MG63 (cell line): ENCODE measurements at regions not wholly inside any gene's neighbourhood (a gene's known extent, or its start where the extent isn't known, plus 50 kb on each side); places are given as distances from the start of the nearest gene placed in this dataset.
"Not testable (repeated sequence)": the region's sequence is repeated elsewhere in the genome, so short reads cannot be mapped to it uniquely, and the experiment has no call there.

ENCODE experiments used
- DNase-seq: peaks from one replicate; pipeline ENCODE4 v3.0.0-alpha.2; 2020
- H3K27me3 ChIP-seq: fragments of 250-450 bp; sonication (Bioruptor Pico); 2 replicates; pipeline ENCODE4 v1.5.1; 2020; ENCODE audit warnings: mild to moderate bottlenecking, moderate library complexity
- H3K36me3 ChIP-seq: fragments of 250-450 bp; sonication (Bioruptor Pico); 2 replicates; pipeline ENCODE4 v1.5.1; 2020; ENCODE audit warnings: mild to moderate bottlenecking, moderate library complexity
- H3K4me3 ChIP-seq: fragments of 250-450 bp; sonication (Bioruptor Pico); 2 replicates; pipeline ENCODE4 v1.5.1; 2020; ENCODE audit warnings: mild to moderate bottlenecking, moderate library complexity
- H3K9me3 ChIP-seq: fragments of 250-450 bp; sonication (Bioruptor Pico); 2 replicates; pipeline ENCODE4 v1.5.1; 2020; ENCODE audit warnings: mild to moderate bottlenecking, moderate library complexity

DNA sequence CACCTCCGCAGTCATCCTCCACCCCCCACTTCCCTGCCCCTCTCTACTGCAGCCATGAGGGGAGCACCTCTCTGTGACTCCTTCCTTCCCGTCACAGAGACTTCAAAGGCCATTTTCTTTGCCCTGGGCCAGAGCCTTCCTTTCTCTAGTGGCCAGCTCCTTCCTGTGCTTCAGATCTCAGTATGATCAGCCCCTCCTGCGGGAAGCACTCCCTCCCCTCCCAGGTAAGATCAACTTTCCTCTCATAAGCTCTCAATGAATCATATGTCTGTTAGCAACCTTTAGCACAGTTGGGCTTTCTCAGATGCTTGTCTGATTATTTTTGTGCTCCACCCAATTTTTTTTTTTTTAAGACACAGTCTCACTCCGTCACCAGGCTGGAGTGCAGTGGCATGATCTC, 241.0 kb upstream of the PRSS1 start:
- DNase-seq = no peak
- no peak overlapping the region for H3K4me3 ChIP-seq
- H3K36me3 ChIP-seq = no peaks in the 10 kb centered on the region
- no peaks in the 10 kb centered on the region for H3K9me3 ChIP-seq
- no peaks in the 10 kb centered on the region for H3K27me3 ChIP-seq

DNA sequence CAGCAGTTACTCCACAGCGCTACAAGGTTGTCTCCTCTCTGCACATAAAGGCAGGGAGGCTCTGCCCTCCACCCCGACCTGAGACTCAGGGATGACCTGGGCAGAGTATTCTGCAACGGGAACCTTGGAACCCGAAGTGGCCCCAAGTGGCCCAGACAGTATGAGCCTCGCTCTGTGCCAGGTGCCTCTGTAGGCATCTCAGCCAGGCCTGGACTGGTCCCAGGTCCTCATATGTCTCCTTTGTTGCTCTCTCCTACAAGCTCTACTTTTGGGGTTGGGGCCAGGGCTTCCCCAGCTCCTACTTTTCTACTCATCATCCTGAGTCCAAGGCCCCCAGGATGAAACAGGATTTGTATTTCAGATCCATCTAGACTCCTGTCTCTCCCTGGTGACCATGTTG, 241.5 kb upstream of the PRSS1 start:
- no peak for DNase-seq
- Histone ChIP-seq H3K9me3 (no peaks in the 10 kb centered on the region), H3K36me3 (no peaks in the 10 kb centered on the region), H3K27me3 (no peaks in the 10 kb centered on the region), H3K4me3 (no peak overlapping the region)

DNA sequence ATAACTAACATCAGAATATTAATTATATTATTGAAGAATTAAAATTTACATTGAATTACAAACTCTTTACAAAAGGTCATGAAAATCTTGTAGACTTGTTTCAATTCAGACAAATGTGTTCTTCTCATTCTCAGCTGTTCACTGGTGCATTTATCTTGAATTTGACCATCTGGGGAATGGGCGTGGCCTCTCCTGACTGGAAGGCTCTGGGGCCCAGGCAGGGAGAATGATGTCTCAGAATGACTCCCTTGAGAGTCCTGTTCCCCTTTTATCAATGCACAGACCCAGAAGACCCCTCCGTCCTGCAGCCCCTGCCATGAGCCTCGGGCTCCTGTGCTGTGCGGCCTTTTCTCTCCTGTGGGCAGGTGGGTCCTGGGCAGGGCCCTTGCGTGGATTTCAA, 242.2 kb upstream of the PRSS1 start:
- H3K27me3 ChIP-seq, H3K9me3 ChIP-seq, H3K4me3 ChIP-seq, H3K36me3 ChIP-seq, DNase-seq: not testable (repeated sequence)

DNA sequence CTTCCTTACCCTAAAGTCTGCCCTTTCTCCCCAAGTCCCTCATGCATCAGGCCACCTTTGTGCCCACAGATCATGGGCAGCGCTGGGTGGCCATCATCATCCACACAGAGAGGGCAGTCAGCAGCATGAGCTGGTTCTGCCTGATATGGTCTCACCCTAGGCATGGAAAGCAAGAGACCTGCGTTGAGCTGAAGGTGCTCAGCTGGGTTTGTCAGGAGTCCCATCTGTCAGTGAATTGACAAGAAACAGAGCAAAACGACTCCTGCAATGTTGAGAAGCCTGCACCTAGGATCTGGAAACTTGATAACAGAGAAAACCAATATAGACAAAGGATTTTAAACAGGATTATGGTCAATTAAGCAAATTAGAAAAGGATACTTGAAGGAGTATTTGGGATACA, 242.7 kb upstream of the PRSS1 start:
- DNase-seq = no peak
- Histone ChIP-seq H3K9me3 (no peaks in the 10 kb centered on the region), H3K27me3 (no peaks in the 10 kb centered on the region), H3K4me3 (no peak overlapping the region), H3K36me3 (no peaks in the 10 kb centered on the region)

DNA sequence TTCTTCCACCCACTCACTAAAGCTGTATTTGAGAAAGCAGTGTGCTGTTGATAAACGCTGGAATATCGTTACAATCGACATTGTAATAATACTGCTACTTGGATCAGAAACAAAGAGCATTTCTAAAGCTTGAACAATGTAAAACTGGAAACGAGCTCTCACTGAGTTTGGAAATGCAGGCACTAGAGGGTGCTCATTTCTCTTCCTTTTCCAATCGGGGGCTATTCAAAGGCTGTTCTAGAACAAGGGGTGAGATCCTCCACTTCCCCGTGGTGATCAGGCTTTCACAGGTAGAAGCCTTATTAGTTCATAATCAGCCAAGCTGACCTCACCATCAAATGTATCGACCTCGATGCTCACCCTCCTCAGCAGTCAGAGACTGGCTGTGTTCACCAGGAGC, 245.3 kb upstream of the PRSS1 start:
- not testable (repeated sequence) for H3K4me3 ChIP-seq, H3K9me3 ChIP-seq, H3K27me3 ChIP-seq, DNase-seq, H3K36me3 ChIP-seq

DNA sequence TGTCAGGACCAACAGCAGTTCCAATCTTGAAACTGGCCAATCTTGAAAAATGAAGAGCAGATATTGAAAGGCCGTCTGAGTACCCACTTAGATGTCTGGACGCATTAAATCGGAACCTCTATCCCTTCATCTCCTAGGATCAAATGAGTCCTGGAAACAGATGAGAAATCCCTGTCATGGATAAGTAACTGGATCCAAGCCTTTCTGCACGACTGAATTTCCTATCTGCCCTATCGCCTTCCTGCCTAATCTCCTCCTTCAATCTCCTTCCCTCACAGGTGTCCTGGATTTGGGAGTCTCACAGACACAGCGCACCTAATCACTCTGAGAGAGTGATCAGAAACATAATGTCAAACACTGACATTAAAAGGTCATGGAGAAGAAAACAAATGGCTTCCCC, 245.2 kb upstream of the PRSS58 start:
- H3K9me3 ChIP-seq = no peaks in the 10 kb centered on the region
- DNase-seq = no peak
- H3K36me3 ChIP-seq = no peaks in the 10 kb centered on the region
- H3K4me3 ChIP-seq = no peak overlapping the region
- no peaks in the 10 kb centered on the region for H3K27me3 ChIP-seq

DNA sequence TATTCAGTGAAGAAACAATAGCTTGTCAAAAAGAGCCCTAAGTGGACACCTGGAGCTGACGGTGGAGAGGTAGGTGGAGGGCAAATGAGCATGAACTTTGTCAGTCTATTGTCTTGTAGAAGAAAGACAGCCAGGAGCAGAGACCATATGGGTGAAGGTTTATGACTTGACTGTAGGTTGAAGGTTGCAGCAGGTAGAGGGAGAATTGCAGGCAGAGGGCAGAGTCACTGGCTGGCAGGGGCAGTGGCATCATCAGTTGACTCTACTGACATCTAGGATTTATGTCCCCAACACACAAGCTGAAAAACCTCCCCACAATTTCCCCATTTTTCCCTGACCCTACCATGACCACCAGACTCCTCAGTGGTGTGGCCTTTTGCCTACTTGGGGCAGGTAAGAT, 243.6 kb upstream of the PRSS58 start:
- no peaks in the 10 kb centered on the region for H3K27me3 ChIP-seq
- H3K9me3 ChIP-seq = no peaks in the 10 kb centered on the region
- no peak for DNase-seq
- H3K4me3 ChIP-seq = no peak overlapping the region
- no peaks in the 10 kb centered on the region for H3K36me3 ChIP-seq

DNA sequence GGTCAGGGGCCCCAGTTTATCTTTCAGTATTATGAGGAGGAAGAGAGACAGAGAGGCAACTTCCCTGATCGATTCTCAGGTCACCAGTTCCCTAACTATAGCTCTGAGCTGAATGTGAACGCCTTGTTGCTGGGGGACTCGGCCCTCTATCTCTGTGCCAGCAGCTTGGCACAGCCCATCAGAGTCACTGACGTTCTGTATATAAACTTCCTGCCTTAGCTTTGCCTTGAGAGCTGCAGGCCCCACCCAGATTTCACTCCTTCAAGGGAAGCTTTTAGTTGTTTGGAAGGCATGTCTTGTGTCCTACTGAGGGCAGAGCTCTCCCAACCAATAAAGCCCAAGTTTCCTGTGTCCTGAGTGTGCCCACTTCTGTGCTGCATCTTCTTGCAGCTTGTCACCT, 242.5 kb upstream of the PRSS58 start:
- H3K36me3 ChIP-seq = no peaks in the 10 kb centered on the region
- H3K4me3 ChIP-seq = no peak overlapping the region
- 0 out of 2 replicates have a peak, but pooled peaks cover 2% of the 10 kb centered on the region for H3K27me3 ChIP-seq
- no peaks in the 10 kb centered on the region for H3K9me3 ChIP-seq
- peak; percentile 9 for DNase-seq

DNA sequence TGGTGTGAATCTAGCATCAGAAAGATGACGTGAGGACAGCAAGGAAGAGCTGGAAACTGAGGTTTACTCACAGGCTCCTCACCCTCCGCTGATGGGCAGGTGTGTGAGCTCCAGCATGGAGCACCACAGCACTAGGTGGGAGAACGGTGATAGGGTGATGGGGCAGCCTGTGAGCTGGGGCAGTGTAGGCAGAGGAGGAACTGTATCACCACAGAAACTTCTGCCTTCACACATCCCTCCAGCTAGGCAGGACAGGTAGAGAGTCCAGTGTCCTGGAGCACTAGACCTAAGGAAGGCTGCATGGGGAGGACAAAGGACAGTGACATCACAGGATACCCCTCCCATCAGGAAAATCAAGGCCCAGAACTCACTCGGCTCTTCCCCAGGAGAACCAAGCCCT, 241.8 kb upstream of the PRSS58 start:
- Histone ChIP-seq H3K27me3 (0 out of 2 replicates have a peak, but pooled peaks cover 2% of the 10 kb centered on the region), H3K36me3 (no peaks in the 10 kb centered on the region), H3K9me3 (no peaks in the 10 kb centered on the region)

DNA sequence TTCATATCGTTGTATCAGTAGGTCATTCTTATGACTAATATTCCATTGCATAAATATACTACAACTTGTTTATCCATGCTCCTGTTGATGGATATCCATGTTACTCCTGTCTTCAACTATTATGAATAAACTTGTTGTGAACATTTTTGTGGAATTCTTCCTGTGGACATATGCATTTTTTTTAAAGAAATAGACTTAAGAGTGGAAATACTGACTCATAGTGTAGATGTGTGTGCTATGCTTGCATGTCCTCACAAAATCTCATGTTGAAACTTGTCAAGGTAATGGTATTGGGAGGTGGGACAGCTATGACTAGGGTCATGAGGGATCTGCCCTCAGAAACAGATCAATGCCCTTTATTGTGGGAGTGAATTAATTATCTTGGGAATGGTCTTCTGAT, 240.5 kb upstream of the PRSS58 start:
- DNase-seq = no peak
- Histone ChIP-seq H3K4me3 (no peak overlapping the region), H3K9me3 (no peaks in the 10 kb centered on the region), H3K27me3 (0 out of 2 replicates have a peak, but pooled peaks cover 2% of the 10 kb centered on the region), H3K36me3 (no peaks in the 10 kb centered on the region)

More for the DNA sequence above, 241.8 kb upstream of the PRSS58 start:
- no peak overlapping the region for H3K4me3 ChIP-seq
- DNase-seq = no peak

DNA sequence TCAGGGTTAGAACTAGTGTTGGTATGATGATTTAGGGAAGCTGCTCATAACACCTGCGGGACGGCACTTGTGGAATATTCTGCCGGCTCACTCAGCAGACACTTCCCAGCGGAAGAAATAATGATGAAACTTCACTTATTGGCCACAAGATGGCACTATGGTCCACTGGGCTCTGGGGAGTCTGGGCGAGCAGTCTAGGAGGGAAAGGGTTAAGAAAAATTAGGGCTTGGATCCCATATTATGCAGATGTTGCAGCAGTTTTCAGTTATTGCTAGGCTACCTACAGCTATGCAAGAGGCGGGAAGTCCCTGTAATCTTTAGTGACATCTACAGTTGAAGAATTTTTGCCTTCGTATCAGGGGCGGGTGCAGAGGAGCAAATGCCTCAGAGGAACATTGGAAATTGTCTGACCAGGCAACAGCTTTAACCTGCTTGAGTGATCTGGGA, 238.7 kb upstream of the PRSS58 start:
- DNase-seq = no peak
- Histone ChIP-seq H3K36me3 (no peaks in the 10 kb centered on the region), H3K9me3 (no peaks in the 10 kb centered on the region), H3K4me3 (no peak overlapping the region), H3K27me3 (0 out of 2 replicates have a peak, but pooled peaks cover 2% of the 10 kb centered on the region)

DNA sequence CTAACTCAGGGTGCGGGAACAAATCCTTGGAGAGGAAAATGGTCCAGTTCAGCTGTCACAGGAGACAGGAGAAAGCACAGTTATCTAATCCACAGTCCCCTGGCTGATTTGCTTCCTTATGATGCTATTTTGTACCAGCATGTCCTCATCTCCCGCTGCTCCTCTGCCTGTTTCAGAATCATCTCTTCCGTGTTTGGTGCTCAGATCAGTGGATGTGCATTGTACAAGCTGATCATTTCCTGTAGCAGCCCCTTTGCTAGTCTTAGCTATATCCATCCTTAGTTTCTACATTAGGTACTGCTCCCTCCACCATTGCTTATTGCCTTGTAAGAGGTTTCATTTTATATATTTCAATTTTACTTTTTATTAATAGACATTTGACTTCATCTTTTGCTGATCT, 238.0 kb upstream of the PRSS58 start:
- H3K9me3 ChIP-seq, H3K36me3 ChIP-seq, H3K4me3 ChIP-seq, DNase-seq, H3K27me3 ChIP-seq: not testable (repeated sequence)

DNA sequence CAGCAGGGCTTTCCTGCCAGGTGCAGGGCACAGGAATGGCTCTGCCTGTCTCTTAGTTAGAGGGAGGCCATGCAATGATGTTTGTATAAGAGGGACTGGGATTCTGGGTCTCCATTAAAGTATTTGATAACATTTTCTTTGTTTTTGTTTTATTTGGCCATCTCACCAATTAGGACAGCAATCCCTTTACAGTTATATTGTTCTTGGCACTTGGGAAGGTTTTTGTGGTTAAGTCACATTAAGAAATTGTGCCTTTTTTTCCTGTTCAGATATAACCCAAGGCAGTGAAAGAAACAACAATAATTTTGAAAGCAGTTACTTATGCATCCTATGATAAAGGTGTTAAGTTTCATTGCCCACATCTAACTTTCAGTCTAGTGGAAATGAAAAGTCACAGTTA, 237.4 kb upstream of the PRSS58 start:
- not testable (repeated sequence) for H3K9me3 ChIP-seq, H3K36me3 ChIP-seq, H3K27me3 ChIP-seq, DNase-seq, H3K4me3 ChIP-seq

DNA sequence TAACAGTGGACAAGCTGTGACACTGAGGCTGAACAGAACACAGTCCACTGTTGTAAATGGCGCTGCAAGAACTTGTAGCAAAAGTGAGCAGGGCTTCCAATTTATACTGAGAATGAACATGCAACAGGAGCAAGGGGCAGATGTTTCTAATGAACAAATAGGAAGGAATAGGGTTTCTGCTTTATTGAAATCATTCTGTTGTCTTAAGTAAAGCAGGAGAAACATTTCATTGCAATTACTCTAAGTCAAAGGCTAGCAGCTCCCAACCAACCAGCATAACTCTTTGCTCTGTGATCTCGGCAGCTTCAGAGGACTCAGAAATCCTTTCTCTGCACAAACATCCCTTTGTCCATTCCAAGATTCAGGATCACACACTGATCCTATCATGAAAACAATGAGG, 236.2 kb upstream of the PRSS58 start:
- Histone ChIP-seq H3K36me3 (no peaks in the 10 kb centered on the region), H3K27me3 (0 out of 2 replicates have a peak, but pooled peaks cover 2% of the 10 kb centered on the region), H3K9me3 (no peaks in the 10 kb centered on the region), H3K4me3 (no peak overlapping the region)
- no peak for DNase-seq

DNA sequence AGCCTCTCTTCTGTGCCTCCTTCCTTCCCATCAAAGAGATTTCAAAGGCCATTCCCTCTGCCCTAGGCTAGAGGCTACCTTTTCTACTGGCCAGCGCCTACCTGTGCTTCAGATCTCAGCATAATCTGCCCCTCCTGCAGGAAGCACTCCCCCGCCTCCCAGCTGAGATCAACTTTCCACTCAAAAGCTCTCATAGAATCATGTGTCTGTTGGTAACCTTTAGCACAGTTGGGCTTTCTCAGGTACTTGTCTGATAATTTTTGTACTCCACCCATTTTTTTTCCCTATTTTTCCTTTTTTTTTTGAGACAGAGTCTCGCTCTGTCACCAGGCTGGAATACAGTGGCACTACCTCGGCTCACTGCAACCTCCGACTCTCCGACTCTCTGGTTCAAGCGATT, 231.0 kb upstream of the PRSS58 start:
- H3K36me3 ChIP-seq = no peaks in the 10 kb centered on the region
- H3K27me3 ChIP-seq = no peaks in the 10 kb centered on the region
- H3K9me3 ChIP-seq = no peaks in the 10 kb centered on the region
- no peak for DNase-seq
- no peak overlapping the region for H3K4me3 ChIP-seq

DNA sequence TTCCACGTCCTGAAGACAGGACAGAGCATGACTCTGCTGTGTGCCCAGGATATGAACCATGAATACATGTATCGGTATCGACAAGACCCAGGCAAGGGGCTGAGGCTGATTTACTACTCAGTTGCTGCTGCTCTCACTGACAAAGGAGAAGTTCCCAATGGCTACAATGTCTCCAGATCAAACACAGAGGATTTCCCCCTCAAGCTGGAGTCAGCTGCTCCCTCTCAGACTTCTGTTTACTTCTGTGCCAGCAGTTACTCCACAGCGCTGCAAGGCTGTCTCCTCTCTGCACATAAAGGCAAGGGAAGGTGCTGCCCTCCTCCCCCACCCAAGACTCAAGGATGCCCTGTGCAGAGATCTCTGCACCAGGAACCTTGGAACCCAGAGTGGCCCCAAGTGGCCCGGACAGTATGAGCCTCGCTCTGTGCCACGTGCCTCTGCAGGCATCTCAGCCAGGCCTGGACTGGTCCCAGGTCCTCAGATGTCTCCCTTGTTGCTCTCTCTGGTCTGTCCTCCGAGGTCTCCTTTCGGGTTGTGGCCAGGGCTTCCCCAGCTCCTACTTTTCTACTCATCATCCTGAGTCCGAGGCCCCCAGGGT, 230.3 kb upstream of the PRSS58 start:
- no peaks in the 10 kb centered on the region for H3K9me3 ChIP-seq
- no peaks in the 10 kb centered on the region for H3K36me3 ChIP-seq
- H3K27me3 ChIP-seq = no peaks in the 10 kb centered on the region
- DNase-seq = no peak
- H3K4me3 ChIP-seq = no peak overlapping the region

DNA sequence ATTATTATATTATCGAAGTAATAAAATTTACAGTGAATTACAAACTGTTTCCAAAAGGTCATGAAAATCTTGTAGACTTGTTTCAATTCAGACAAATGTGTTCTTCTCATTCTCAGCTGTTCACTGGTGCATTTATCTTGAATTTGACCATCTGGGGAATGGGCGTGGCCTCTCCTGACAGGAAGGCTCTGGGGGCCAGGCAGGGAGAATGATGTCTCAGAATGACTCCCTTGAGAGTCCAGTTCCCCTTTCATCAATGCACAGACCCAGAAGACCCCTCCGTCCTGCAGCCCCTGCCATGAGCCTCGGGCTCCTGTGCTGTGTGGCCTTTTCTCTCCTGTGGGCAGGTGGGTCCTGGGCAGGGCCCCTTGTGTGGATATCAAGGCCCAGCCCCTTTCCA, 229.7 kb upstream of the PRSS58 start:
- not testable (repeated sequence) for H3K9me3 ChIP-seq, H3K4me3 ChIP-seq, DNase-seq, H3K27me3 ChIP-seq, H3K36me3 ChIP-seq

DNA sequence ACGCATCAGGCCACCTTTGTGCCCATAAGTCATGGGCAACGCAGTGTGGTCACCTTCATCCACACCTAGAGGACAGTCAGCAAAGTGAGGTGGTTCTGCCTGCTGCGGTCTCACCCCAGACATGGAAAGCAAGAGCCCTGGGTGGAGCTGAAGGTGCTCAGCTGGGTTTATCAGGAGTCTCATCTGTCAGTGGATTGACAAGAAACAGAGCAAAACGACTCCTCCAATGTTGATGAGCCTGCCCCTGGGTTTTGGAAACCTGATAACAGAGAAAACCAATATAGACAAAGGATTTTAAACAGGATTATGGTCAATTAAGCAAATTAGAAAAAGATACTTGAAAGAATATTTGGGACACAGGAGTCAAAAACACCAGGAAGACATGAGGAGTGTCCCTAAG, 229.3 kb upstream of the PRSS58 start:
- no peaks in the 10 kb centered on the region for H3K9me3 ChIP-seq
- no peaks in the 10 kb centered on the region for H3K27me3 ChIP-seq
- no peak overlapping the region for H3K4me3 ChIP-seq
- H3K36me3 ChIP-seq = no peaks in the 10 kb centered on the region
- no peak for DNase-seq
